RWPE1 (cell line): ENCODE measurements at regions not wholly inside any gene's neighbourhood (a gene's known extent, or its start where the extent isn't known, plus 50 kb on each side); places are given as distances from the start of the nearest gene placed in this dataset.
"Not testable (repeated sequence)": the region's sequence is repeated elsewhere in the genome, so short reads cannot be mapped to it uniquely, and the experiment has no call there.

ENCODE experiments used
- CTCF ChIA-PET: fragments of 350-600 bp; sonication (Branson Sonifier 250); formaldehyde crosslinking; extraction: SDS; loops from one replicate; lab custom pipeline; 2021; lab: Yijun Ruan, JAX
- POLR2A ChIA-PET: fragments of 400-600 bp; formaldehyde crosslinking; extraction: SDS; loops from one replicate; lab custom pipeline; 2020; ENCODE audit warnings: antibody characterized with exemption; ENCODE audit not compliant: low non-redundant PET; lab: Yijun Ruan, JAX
- DNase-seq: peaks from one replicate; pipeline ENCODE4 v3.0.0; 2012; ENCODE audit warnings: low spot score
- H3K27ac ChIP-seq: fragments of 450-650 bp; 2 replicates; pipeline ENCODE4 v1.5.1; 2017
- TF ChIP-seq, protein P1 (sequence below): fragments of 450-650 bp; conservative IDR thresholded peaks from 2 replicates; pipeline ENCODE4 v1.5.1; 2017; ENCODE audit warnings: low read depth, mild to moderate bottlenecking

- CTCF ChIA-PET, result interaction anchor here (0.6 kb wide), 1 partner anchor 245 kb away, joined by 9 read pairs; no protein-coding TSS in a partner anchor
- H3K27ac ChIP-seq, result no peak overlapping the region
- peak; percentile 5 for DNase-seq
- TF ChIP-seq, protein P1, sequence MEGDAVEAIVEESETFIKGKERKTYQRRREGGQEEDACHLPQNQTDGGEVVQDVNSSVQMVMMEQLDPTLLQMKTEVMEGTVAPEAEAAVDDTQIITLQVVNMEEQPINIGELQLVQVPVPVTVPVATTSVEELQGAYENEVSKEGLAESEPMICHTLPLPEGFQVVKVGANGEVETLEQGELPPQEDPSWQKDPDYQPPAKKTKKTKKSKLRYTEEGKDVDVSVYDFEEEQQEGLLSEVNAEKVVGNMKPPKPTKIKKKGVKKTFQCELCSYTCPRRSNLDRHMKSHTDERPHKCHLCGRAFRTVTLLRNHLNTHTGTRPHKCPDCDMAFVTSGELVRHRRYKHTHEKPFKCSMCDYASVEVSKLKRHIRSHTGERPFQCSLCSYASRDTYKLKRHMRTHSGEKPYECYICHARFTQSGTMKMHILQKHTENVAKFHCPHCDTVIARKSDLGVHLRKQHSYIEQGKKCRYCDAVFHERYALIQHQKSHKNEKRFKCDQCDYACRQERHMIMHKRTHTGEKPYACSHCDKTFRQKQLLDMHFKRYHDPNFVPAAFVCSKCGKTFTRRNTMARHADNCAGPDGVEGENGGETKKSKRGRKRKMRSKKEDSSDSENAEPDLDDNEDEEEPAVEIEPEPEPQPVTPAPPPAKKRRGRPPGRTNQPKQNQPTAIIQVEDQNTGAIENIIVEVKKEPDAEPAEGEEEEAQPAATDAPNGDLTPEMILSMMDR, result no peak
- POLR2A ChIA-PET, result no interaction called here
These were observed 168.3 kb downstream of the NEDD1 start for GRCh38 chr12:97075161-97075933.

DNA sequence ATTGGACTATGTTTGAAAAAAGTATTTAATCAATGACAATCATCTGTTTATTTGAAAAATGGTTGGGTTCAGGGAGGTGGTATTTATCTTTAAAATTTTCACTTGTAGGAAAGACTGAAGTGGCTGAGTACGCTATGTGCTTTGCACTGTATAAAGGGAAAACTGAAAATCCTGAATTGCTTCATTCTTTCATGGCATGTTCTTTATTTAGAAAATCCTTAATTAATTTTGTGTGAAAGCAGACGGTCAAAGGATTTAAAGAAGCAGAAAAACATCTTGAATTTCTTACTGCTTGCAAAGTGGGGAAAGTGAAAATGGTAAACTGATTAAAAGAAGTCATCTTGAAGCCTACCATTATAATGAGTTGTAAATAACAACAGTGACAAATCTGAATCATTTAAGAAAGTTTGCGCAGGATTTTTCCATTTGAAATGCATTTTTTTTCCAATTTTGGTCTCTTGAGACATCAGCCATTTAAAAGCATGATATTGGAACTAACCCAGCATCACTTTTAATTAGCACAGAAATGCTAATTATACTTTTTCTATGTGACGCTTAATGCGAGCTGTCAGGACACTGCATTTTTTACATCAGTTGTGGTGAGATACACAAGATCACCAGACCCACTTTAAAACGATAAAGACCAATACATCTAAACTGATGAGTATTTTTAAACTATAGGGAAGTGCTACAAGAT, 169.0 kb downstream of the NEDD1 start:
- ChIA-PET POLR2A (no interaction called here), CTCF (no interaction called here)
- H3K27ac ChIP-seq, result no peak overlapping the region
- TF ChIP-seq, protein P1, result no peak
- DNase-seq, result no peak

- H3K27ac ChIP-seq, DNase-seq, CTCF ChIA-PET, POLR2A ChIA-PET: not testable (repeated sequence)
These were observed 169.9 kb downstream of the NEDD1 start for GRCh38 chr12:97076912-97077311.

GRCh38 chr12:97082029-97082428, 175.0 kb downstream of the NEDD1 start:
- no peak for DNase-seq
- H3K27ac ChIP-seq, result no peak overlapping the region
- ChIA-PET CTCF (no interaction called here), POLR2A (no interaction called here)
- TF ChIP-seq, protein P1, result no peak

DNA sequence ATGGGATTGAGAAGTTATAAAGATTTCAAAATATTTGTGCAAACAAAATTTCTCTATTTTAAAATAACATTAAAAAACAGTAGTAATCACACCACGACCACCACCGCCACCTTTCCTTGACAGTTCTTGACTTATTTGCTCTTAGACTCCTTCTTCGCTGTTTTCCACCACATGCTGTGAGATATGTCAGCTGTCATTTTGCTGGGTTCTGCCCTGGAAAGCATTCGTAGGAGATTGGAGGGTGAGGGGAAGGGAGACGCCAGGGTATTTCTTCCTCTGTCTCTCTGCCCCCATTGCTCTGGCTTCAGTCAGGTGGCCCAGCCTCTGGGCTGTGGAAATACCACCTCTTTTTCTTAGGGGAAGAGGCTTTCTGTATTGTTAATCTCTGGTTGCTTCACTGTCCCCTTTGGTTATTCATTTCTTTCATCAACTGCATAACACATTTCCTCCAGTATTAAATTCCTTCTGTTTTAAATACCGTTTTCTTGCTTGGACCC, 186.2 kb downstream of the NEDD1 start:
- TF ChIP-seq, protein P1, result no peak
- ChIA-PET CTCF (no interaction called here), POLR2A (no interaction called here)
- DNase-seq, result no peak
- H3K27ac ChIP-seq, result no peak overlapping the region

GRCh38 chr12:97097734-97098133, 190.7 kb downstream of the NEDD1 start:
- ChIA-PET CTCF (no interaction called here), POLR2A (no interaction called here)
- TF ChIP-seq, protein P1, result no peak
- no peak for DNase-seq
- H3K27ac ChIP-seq, result no peak overlapping the region

- CTCF ChIA-PET, result no interaction called here
- no peak for DNase-seq
- POLR2A ChIA-PET, result no interaction called here
- H3K27ac ChIP-seq, result no peak overlapping the region
- TF ChIP-seq, protein P1, result no peak
These were observed 202.4 kb downstream of the NEDD1 start for GRCh38 chr12:97109441-97109840.
